HepG2 (cell line): ENCODE measurements at regions not wholly inside any gene's neighbourhood (a gene's known extent, or its start where the extent isn't known, plus 50 kb on each side); places are given as distances from the start of the nearest gene placed in this dataset.

ENCODE experiments used
- ATAC-seq: fragments of 200-7000 bp; cut with Tn5 transposase; 3 replicates; pipeline ENCODE4 v1.9.1; 2020; ENCODE audit warnings: mild to moderate bottlenecking, moderate library complexity
- BruUV-seq: library from RNA; stranded (reverse); fragments of 400-500 nt; replicated peaks from 2 replicates; lab custom pipeline; 2021; lab: Mats Ljungman, UMichigan
- CTCF ChIA-PET: fragments of 300-600 bp; formaldehyde crosslinking; extraction: SDS; loops from one replicate; lab custom pipeline; 2021; ENCODE audit warnings: low total read pairs, inconsistent platforms, low intra/inter-chr PET ratio; lab: Yijun Ruan, JAX
- POLR2A ChIA-PET: fragments of 350-600 bp; sonication (Branson Sonifier 250); formaldehyde crosslinking; loops from one replicate; lab custom pipeline; 2020; ENCODE audit warnings: antibody characterized with exemption, inconsistent platforms; lab: Yijun Ruan, JAX
- DNase-seq: peaks from one replicate; pipeline ENCODE4 v3.0.0-alpha.2; 2015; ENCODE audit warnings: low spot score
- FAIRE-seq: peaks from 3 replicates; lab custom pipeline; 2011; peaks lifted over from hg19 to GRCh38; lab: Jason Lieb, UNC
- H2AFZ ChIP-seq: one replicate; pipeline ENCODE4 v1.6.1; 2011; ENCODE audit warnings: low read length, inconsistent platforms
- H3K27ac ChIP-seq: fragments of 300-600 bp; 3 replicates; pipeline ENCODE4 v1.8.0; 2011; ENCODE audit warnings: mixed run types, mild to moderate bottlenecking, mixed read lengths, low read length, inconsistent platforms; ENCODE audit not compliant: insufficient read depth; ENCODE audit errors: extremely low read length
- H3K27me3 ChIP-seq, 2 experiments: fragments of 200-600 bp in 1 of 2; 2 replicates in 1 of 2; 3 replicates in 1 of 2; pipeline versions ENCODE4 v1.6.0 to v1.8.0; 2011; ENCODE audit warnings: low read length in 2 of 2, mild to moderate bottlenecking in 2 of 2, moderate library complexity in 2 of 2, inconsistent platforms in 1 of 2; ENCODE audit not compliant: insufficient read depth in 2 of 2, control insufficient read depth in 1 of 2
- H3K36me3 ChIP-seq, 2 experiments: fragments of 200-600 bp in 1 of 2; replicated peaks in 1 of 2; 2 replicates in 1 of 2; 3 replicates in 1 of 2; pipeline versions ENCODE4 v1.5.1 to v1.8.0; 2011; ENCODE audit warnings: low read length in 2 of 2, inconsistent platforms in 1 of 2; ENCODE audit not compliant: insufficient read depth in 2 of 2, control insufficient read depth in 1 of 2
- H3K4me1 ChIP-seq: 2 replicates; pipeline ENCODE4 v1.5.1; 2012; ENCODE audit warnings: low read length, inconsistent platforms; ENCODE audit not compliant: insufficient read depth
- H3K4me2 ChIP-seq: 2 replicates; pipeline ENCODE4 v1.6.0; 2011; ENCODE audit warnings: low read depth, low read length, inconsistent platforms
- H3K4me3 ChIP-seq, 3 experiments: fragments of 200-600 bp in 1 of 3; sonication (generic), shearing (Covaris generic) in 1 of 3; replicated peaks in 1 of 3; 2 replicates each; pipeline ENCODE4 v1.5.1; 2011 to 2016; ENCODE audit warnings: low read length in 3 of 3, inconsistent platforms in 2 of 3, low read depth in 2 of 3, mild to moderate bottlenecking in 2 of 3, control low read depth in 1 of 3, mixed read lengths in 1 of 3; ENCODE audit not compliant: insufficient read depth in 1 of 3
- H3K79me2 ChIP-seq: one replicate; pipeline ENCODE4 v1.6.1; 2011; ENCODE audit warnings: low read length, inconsistent platforms; ENCODE audit not compliant: insufficient read depth
- H3K9ac ChIP-seq: 2 replicates; pipeline ENCODE4 v1.6.0; 2011; ENCODE audit warnings: mild to moderate bottlenecking, low read depth, low read length, inconsistent platforms; ENCODE audit not compliant: insufficient read depth
- H3K9me3 ChIP-seq: 2 replicates; pipeline ENCODE4 v1.5.1; 2012; ENCODE audit warnings: mild to moderate bottlenecking, low read length
- H4K20me1 ChIP-seq: 2 replicates; pipeline ENCODE4 v1.6.0; 2011; ENCODE audit warnings: inconsistent platforms, mild to moderate bottlenecking, low read length, moderate library complexity; ENCODE audit not compliant: insufficient read depth
- AHR ChIP-seq: IDR thresholded peaks from 2 replicates; pipeline ENCODE4 v1.6.1; 2018; ENCODE audit warnings: missing genetic modification reagents, missing compliant biosample characterization
- BRD4 ChIP-seq: sonication (generic); formaldehyde crosslinking; IDR thresholded peaks from 2 replicates; pipeline ENCODE4 v1.4.0; 2020; ENCODE audit warnings: missing genetic modification reagents
- GFI1 ChIP-seq: sonication (generic); formaldehyde crosslinking; IDR thresholded peaks from 2 replicates; pipeline ENCODE4 v1.5.0; 2020; ENCODE audit warnings: missing genetic modification reagents, mild to moderate bottlenecking, borderline replicate concordance
- HNRNPUL1 ChIP-seq: fragments of 200-400 bp; formaldehyde crosslinking; IDR thresholded peaks from 2 replicates; pipeline ENCODE4 v1.6.1; 2017; ENCODE audit warnings: low read depth, mild to moderate bottlenecking, low read length, moderate library complexity
- NFE2L2 ChIP-seq: fragments of 150-350 bp; IDR thresholded peaks from 2 replicates; pipeline ENCODE4 v1.6.1; 2014; ENCODE audit warnings: low read length
- PCBP1 ChIP-seq: fragments of 200-400 bp; formaldehyde crosslinking; IDR thresholded peaks from 2 replicates; pipeline ENCODE4 v1.6.1; 2017; ENCODE audit warnings: mild to moderate bottlenecking, low read depth, low read length, borderline replicate concordance
- SAP130 ChIP-seq: IDR thresholded peaks from 2 replicates; pipeline ENCODE4 v1.6.1; 2016; ENCODE audit warnings: low read depth
- SMARCE1 ChIP-seq: fragments of 450-650 bp; IDR thresholded peaks from 2 replicates; pipeline ENCODE4 v1.6.1; 2017; ENCODE audit warnings: borderline replicate concordance
- TBX2 ChIP-seq: sonication (generic); formaldehyde crosslinking; IDR thresholded peaks from 2 replicates; pipeline ENCODE4 v1.5.0; 2020; ENCODE audit warnings: missing genetic modification reagents, mild to moderate bottlenecking, borderline replicate concordance
- ZNF10 ChIP-seq: sonication (generic); formaldehyde crosslinking; IDR thresholded peaks from 2 replicates; pipeline ENCODE4 v1.4.0; 2020; ENCODE audit warnings: mild to moderate bottlenecking, low read depth, missing genetic modification reagents, borderline replicate concordance
- ZNF17 ChIP-seq: sonication (generic); formaldehyde crosslinking; IDR thresholded peaks from 2 replicates; pipeline ENCODE4 v1.5.0; 2020; ENCODE audit warnings: mild to moderate bottlenecking, missing genetic modification reagents
- ZNF30 ChIP-seq: sonication (generic); formaldehyde crosslinking; IDR thresholded peaks from 2 replicates; pipeline ENCODE4 v1.5.0; 2020; ENCODE audit warnings: mild to moderate bottlenecking, missing genetic modification reagents
- ZNF337 ChIP-seq: sonication (generic); formaldehyde crosslinking; IDR thresholded peaks from 2 replicates; pipeline ENCODE4 v1.5.1; 2020; ENCODE audit warnings: missing genetic modification reagents, low read depth, mild to moderate bottlenecking, borderline replicate concordance
- ZNF430 ChIP-seq: sonication (generic); formaldehyde crosslinking; IDR thresholded peaks from 2 replicates; pipeline ENCODE4 v1.9.0; 2021; ENCODE audit warnings: mild to moderate bottlenecking, missing genetic modification reagents
- ZNF720 ChIP-seq: sonication (generic); formaldehyde crosslinking; IDR thresholded peaks from 2 replicates; pipeline ENCODE4 v1.4.0; 2020; ENCODE audit warnings: missing genetic modification reagents
- ZNF782 ChIP-seq: sonication (generic); formaldehyde crosslinking; IDR thresholded peaks from 2 replicates; pipeline ENCODE4 v1.4.0; 2020; ENCODE audit warnings: missing genetic modification reagents, mild to moderate bottlenecking, borderline replicate concordance
- ZNF788 ChIP-seq: sonication (generic); formaldehyde crosslinking; IDR thresholded peaks from 2 replicates; pipeline ENCODE4 v1.5.0; 2020; ENCODE audit warnings: mild to moderate bottlenecking, missing genetic modification reagents, borderline replicate concordance
- WGBS: methylation state at CpG from one replicate; pipeline ENCODE4 v1.1.6; 2017; ENCODE audit warnings: low lambda C conversion rate; 5-methylcytosine and 5-hydroxymethylcytosine counted together
- in situ Hi-C: cut with HindIII; loops from 2 replicates; pipeline ENCODE4 v1.10.0; 2017; ENCODE audit warnings: low pct_unique_long_range_greater_than_20kb; ENCODE audit not compliant: extremely low pct_ligation_motif_present
- intact Hi-C: fragments of 100-400 bp; cut with micrococcal nuclease; formaldehyde crosslinking; loops from one replicate; pipeline ENCODE4 v1.10.0; 2022; ENCODE audit not compliant: unreplicated experiment
- TF ChIP-seq, protein P1 (sequence below): sonication (generic); formaldehyde crosslinking; conservative IDR thresholded peaks from 2 replicates; pipeline ENCODE4 v1.4.0; 2020; ENCODE audit warnings: missing genetic modification reagents
- TF ChIP-seq, protein P2 (sequence below): sonication (generic); formaldehyde crosslinking; IDR thresholded peaks from 2 replicates; pipeline ENCODE4 v1.5.1; 2020; ENCODE audit warnings: missing genetic modification reagents, mild to moderate bottlenecking, borderline replicate concordance

DNA sequence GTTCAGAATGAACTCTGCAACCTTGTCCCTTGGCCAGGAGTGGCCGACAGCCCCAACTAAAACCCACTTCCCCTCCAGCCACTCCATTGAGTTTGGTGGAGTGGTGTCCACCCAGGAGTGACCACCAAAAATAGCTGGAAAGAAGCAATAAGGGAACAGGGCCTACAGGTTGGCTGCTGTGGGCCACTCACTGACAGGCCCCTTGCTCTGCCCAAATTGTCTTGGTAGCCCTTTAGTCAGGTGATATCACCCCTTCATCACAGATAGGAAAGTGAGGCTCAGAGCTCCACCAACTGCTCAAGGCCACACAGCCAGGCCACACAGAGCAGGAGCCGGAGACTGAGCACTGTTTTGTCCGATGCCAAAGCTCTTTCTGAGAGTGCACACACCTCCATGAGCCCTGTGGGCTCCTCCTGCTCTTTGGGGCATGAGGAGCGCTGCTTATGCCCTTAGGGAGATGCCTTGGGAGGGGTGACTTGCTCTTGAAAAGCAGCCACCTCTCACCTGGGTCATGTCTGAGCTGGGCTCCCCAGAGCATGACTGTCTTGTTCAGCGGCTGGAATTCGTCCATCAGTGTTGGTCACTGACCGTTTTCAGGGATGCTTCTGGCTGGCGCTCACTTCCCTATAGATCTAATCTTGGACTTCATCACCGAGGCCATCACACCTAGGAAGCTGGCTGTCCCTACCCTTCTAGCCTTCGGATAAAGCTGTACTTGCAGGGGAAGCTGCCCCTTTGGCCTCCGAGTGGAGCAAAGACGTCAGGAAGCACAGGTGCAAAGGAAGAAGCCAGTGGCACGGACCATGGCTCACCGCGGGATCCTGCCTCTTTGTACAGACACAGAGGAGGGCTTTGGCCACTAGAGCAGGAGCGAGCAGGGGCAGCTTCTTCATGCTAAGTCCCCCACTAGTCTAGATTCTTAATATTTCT is 186.0 kb upstream of the ZNF469 start:
- in situ Hi-C loops = loop anchor here (5.0 to 10.0 kb wide), 2 partner anchors 111 to 238 kb away; no protein-coding TSS in a partner anchor
- 33% methylated on average over 16 of the region's 16 CpGs for WGBS
- no peak overlapping the region for H3K27ac ChIP-seq
- no peak for TF ChIP-seq HNRNPUL1
- TF ChIP-seq NFE2L2 = no peak
- no peak for TF ChIP-seq SMARCE1
- no peak for TF ChIP-seq ZNF720 (CRISPR knock-in tag)
- no peak for TF ChIP-seq ZNF337
- no peak for TF ChIP-seq GFI1 (CRISPR knock-in tag)
- no peak for TF ChIP-seq ZNF430 (CRISPR knock-in tag)
- TF ChIP-seq, protein P1, sequence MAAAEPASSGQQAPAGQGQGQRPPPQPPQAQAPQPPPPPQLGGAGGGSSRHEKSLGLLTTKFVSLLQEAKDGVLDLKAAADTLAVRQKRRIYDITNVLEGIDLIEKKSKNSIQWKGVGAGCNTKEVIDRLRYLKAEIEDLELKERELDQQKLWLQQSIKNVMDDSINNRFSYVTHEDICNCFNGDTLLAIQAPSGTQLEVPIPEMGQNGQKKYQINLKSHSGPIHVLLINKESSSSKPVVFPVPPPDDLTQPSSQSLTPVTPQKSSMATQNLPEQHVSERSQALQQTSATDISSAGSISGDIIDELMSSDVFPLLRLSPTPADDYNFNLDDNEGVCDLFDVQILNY (CRISPR knock-in tag) = no peak
- TF ChIP-seq SAP130 = no peak
- no peak for TF ChIP-seq BRD4 (CRISPR knock-in tag)
- TF ChIP-seq ZNF788 (CRISPR knock-in tag) = no peak
- TF ChIP-seq, protein P2, sequence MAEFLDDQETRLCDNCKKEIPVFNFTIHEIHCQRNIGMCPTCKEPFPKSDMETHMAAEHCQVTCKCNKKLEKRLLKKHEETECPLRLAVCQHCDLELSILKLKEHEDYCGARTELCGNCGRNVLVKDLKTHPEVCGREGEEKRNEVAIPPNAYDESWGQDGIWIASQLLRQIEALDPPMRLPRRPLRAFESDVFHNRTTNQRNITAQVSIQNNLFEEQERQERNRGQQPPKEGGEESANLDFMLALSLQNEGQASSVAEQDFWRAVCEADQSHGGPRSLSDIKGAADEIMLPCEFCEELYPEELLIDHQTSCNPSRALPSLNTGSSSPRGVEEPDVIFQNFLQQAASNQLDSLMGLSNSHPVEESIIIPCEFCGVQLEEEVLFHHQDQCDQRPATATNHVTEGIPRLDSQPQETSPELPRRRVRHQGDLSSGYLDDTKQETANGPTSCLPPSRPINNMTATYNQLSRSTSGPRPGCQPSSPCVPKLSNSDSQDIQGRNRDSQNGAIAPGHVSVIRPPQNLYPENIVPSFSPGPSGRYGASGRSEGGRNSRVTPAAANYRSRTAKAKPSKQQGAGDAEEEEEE (CRISPR knock-in tag) = no peak
- no peak for TF ChIP-seq PCBP1
- no peak for TF ChIP-seq ZNF782 (CRISPR knock-in tag)
- TF ChIP-seq ZNF10 = no peak
- TF ChIP-seq TBX2 (CRISPR knock-in tag) = no peak
- no peak for TF ChIP-seq ZNF30 (CRISPR knock-in tag)
- TF ChIP-seq ZNF17 (CRISPR knock-in tag) = no peak
- TF ChIP-seq AHR = no peak
- TF ChIP-seq, all 625 proteins: peak for 0
- ATAC-seq (no peak), DNase-seq (no peak), FAIRE-seq (no peak)
- Histone ChIP-seq H3K4me3 (no peak overlapping the region), H3K9me3 (no peaks in the 10 kb centered on the region), H3K4me1 (peaks cover 7% of the 10 kb centered on the region; the same call in 1 of the 2 replicates), H3K36me3 (no peaks in the 10 kb centered on the region), H2AFZ (no peak overlapping the region), H3K4me2 (no peak overlapping the region), H3K79me2 (no peaks in the 10 kb centered on the region), H4K20me1 (no peaks in the 10 kb centered on the region), H3K27me3 (peaks cover 17 to 63% of the 10 kb centered on the region in 2 experiments), H3K9ac (no peak overlapping the region)
- no TSS peak for BruUV-seq
- intact Hi-C loops = no loop called here
- CTCF ChIA-PET = no interaction called here
- POLR2A ChIA-PET = no interaction called here
